Jurkat, Clone E6-1 (cell line): ENCODE measurements at regions not wholly inside any gene's neighbourhood (a gene's known extent, or its start where the extent isn't known, plus 50 kb on each side); places are given as distances from the start of the nearest gene placed in this dataset.

Experiments used
- DNase-seq: peaks from one replicate; pipeline ENCODE4 v3.0.0-alpha.2; 2011; ENCODE audit warnings: low read depth, low spot score
- H3K4me3 ChIP-seq: 2 replicates; pipeline ENCODE4 v1.5.1; 2011; ENCODE audit warnings: mild to moderate bottlenecking, low read length, control low read depth, moderate library complexity

DNA sequence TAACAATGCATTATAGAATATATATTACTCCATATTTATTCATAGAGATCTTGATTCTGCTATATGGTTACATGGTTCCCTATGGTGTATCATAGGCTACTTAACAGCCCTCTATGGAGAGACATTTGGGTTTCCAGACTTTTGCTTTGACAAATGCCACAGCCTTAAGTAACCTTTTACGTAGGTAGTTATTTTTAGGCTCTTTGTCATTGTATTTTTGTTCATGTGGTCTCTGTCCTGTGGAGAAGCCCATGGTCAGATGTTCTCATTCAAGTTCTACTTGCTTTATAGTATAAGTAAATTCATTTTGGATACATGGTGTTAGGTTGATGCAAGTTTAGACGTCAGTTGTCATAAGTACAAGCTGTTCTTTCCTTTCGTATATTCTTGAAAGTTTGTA is 275.2 kb upstream of the THSD7B start:
- DNase-seq, result no peak

DNA sequence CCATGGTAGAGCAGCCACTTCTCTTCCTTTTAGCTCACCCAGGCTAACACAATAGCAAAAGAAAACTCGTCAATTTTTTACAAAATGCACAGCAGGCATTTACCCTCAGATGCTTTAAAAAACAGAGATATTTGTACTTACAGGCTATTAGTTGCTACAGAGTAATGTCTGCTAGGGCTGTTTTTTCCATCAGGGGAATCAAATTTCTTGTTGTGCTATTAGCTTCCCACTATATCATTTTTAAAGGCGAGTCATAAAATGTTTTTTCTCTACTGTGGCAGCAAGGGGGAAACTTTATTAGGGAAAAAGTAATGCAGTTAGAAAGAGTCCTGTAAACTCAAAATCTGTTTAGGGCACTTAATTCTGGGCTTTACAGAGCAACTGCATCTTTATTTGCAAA is 277.9 kb upstream of the THSD7B start:
- H3K4me3 ChIP-seq, result no peak overlapping the region
- DNase-seq, result no peak

More for the DNA sequence above, 275.2 kb upstream of the THSD7B start:
- no peak overlapping the region for H3K4me3 ChIP-seq

DNA sequence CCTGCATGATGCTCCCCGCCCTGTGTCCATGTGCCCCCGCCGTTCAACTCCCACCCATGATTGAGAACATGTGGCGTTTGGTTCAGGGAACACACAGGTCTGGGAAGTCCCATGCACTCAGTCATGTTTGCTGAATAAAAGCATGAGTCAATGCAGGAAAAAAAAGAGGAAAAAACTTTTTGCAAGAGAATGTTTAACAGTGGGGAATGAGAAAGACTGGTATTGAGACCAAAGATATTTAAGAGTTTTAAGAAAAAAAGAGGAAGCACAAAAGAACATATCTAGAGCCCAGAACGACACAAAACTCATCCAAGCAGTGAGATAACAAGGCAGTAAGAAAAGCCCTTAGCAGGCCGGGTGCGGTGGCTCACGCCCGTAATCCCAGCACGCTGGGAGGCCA is 279.2 kb upstream of the THSD7B start:
- DNase-seq, result no peak
- H3K4me3 ChIP-seq, result no peak overlapping the region

DNA sequence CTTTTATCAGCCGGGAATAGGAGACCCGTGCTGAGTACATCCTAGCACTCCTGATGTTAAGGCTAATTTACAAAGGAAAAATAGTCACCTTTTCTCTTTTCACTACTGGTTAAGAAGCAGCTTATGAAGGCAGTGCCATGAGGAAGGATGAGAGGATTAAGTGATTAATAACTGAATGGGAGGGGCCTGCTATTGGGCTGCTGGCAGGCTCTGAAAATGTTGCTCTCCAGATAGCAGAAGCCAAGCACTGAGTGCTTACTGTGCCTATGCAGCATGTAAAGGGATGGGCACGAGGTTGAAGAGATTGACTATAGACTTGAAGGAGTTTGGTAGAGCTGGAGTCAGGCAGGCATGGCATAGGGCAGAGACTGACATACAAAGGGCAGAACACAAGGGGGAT is 282.4 kb upstream of the THSD7B start:
- no peak overlapping the region for H3K4me3 ChIP-seq
- DNase-seq, result no peak

DNA sequence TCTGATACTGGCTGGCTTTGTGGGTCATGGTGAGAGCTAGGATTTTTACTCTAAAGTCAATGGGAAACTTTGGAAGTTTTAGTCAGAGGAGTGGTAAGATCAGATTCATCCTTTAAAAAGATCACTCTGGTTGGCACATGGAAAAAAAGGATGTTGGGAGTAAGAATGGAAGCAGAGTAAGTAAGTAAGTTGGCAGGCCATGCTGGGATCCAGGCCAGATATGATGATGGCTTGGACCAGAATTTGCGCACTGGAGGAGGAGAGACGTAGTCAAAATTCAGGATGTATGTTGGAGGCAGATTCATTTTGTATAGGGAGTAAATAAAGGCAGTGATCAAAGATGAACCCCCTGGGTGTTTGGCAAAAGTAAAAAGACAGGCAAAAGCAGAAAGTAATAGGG is 283.3 kb upstream of the THSD7B start:
- no peak for DNase-seq
- no peak overlapping the region for H3K4me3 ChIP-seq

DNA sequence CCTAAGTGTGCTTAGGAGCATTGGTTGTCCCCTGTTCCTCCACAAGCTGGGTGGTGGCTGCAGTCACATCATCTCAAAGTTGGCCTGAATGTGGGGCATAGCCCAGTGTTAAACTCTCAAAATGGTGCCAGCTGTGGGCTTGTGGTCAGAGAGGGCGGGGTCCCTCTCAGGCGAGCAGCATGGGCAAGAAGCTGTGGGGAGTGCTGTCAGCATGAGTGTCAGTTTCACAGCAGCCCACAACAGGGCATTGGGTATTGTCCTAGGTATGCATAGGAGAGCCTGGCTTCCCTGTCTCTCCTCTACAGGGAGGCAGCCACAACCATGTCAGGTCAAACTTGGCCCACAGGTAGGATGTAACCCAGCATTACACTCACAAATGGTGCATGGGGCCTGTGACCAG is 285.6 kb upstream of the THSD7B start:
- no peak for DNase-seq
- H3K4me3 ChIP-seq, result no peak overlapping the region

DNA sequence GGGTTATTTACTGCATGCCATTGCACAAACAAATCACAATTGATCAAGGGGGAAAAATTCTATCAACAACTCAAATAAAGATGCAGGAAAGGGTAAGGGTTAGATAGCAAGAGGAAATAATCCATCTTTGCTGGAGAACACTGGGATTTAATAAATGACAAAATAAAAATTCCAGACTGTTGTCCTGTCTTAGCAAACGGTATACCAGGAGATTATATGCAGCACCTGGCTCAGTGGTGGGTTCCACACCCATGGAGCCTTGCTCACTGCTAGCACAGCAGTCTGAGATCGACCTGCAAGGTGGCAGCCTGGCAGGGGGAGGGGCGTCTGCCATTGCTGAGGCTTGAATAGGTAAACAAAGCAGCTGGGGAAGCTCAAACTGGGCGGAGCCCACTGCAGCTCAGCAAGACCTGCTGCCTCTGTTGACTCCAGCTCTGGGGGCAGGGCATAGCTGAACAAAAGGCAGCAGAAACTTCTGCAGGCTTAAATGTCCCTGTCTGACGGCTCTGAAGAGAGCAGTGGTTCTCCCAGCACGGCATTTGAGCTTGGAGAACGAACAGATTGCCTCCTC is 296.5 kb upstream of the THSD7B start:
- H3K4me3 ChIP-seq, result no peak overlapping the region
- no peak for DNase-seq

DNA sequence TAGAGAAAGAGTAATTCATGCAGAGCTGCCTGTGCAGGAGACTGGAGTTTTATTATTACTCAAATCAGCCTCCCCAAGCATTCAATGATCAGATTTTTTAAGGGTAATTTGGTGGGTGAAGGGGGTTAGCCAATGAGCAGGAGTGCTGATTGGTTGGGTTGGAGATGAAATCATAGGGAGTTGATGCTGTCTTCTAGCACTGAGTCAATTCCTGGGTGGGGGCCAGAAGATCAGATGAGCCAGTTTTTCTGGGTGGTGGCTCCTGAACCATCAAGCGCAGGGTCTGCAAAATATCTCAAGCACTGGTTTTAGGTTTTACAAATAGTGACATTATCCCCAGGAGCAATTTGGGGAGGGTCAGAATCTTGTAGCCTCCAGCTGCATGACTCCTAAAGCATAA is 312.8 kb upstream of the THSD7B start:
- no peak for DNase-seq
- no peak overlapping the region for H3K4me3 ChIP-seq

DNA sequence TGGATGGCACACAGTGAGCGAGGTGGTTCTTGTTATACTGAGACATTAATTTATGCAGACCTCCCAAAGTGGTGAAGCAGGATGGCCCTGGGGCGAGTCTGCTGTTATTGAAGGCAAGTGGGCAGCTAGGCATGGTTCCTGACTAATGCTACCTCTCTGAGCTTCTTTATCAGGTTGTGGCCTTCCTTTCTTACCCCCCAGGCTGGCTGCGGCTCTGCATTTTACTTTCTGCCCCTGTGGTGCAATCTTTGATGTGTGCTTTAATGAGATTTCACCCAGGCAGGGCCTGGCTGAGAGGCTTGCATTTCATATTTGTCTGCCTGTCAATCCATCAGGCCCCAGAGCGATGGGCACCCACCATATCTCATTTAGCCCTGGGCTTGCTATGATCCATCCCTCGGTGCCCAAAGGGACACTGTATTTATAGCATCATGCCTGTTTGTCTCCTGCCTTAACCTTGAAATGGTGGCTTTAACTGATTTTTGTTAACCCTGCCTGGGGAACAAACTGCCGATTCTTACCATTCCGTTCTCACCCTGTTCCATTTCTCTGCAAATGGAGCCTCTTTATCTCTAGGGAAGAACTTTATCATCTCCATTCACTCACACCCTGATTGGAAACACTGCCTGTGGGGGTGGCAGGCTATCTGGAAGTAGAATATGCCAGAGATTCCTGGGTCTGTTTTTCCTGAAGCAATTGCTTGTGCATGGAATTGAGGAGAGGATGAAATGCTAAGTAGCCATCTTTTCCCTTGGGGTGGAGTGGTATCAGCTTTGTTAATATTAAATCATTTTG is 316.2 kb upstream of the THSD7B start:
- no peak for DNase-seq
- no peak overlapping the region for H3K4me3 ChIP-seq

DNA sequence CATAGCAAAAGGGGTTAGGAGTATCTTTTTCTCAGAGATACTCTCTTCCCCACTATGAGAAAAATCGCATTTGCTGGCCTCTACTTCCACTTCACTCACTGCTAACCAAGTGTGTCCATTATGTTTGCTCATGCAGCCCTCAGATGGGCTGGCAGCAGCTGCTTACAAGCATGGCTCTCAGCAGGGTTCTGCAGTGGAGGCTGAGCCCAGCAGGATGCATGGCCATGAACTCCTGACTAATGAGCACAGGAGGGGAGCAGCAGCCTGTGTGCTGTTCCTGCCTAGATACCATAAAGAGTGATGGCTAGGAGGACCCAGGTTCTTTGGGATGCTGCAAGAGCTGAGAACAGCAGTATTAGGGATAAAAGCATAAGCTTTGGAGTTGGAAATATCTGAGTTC is 316.9 kb upstream of the THSD7B start:
- no peak for DNase-seq
- H3K4me3 ChIP-seq, result no peak overlapping the region

DNA sequence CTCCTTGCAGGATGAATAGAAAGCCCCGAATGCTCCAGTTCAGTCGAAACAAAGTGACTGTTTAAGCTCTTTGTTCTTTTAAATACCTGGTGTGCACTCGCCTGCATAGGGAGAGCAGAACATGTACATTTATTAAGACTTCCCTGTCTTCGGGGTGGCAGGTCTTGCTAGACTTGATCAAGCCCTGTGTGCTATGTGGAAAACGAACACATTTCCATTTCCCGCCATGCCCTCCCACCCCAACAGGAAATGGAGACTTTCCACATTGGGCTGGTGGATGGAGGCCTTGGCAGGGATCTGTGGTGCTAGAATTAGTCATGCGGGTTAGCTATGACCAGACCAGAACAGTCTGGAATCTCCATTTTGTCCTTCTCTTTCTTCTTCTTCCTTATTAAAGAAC is 321.0 kb upstream of the THSD7B start:
- DNase-seq, result no peak
- no peak overlapping the region for H3K4me3 ChIP-seq

DNA sequence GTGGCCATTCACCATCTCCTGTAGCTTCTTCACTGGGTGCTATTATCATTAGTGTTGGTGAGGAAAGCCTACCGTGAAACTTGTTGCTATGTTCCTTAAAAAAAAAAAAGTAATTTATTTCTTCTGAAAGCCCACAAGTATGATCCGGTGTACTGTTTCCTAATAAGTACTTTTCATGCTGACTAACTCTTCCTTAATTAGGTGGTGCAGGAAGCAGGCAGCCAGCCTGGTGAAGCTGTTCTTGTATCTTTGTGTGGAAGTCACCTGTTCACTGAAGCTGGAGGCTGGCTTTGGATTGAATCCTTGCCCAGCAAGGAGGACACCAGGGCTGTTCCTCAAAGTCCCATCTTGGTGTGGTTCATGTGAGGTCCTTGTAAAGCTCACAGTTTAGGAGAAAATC is 321.7 kb upstream of the THSD7B start:
- no peak overlapping the region for H3K4me3 ChIP-seq
- no peak for DNase-seq

DNA sequence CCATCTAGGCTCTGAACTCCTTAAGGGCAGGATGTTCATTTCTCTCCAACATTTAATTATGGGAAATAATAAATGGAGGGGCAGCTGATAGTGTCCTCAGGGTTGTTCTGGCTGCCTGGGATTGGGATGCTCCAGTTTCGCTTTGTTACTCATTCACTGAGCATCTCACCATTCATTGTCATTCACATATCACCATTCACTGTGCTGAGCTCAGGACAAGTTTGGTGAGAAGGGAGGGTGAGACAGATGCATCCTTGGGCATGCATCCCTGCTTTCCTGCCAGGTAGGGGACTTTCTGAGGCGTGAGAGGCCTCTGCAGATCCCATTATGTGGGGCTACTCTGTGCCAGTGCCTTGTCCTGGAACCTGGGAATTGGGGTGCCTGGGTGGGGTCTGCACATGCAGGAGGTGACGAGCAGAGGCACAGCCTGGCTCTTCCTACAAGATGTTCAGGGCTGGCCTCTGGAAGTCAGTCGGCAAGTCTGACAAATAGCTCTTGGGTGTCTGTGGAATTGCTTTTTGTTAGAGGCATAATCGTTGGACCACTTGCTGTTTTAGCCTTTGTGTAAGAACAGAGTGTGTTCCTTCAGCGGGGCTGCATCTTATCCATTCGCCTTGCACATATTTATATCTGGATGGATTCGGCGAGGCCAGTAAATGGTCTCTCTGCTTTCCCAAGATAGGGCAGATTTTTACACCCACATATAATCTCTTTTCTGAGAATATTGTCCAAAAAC is 323.2 kb upstream of the THSD7B start:
- no peak overlapping the region for H3K4me3 ChIP-seq
- no peak for DNase-seq

DNA sequence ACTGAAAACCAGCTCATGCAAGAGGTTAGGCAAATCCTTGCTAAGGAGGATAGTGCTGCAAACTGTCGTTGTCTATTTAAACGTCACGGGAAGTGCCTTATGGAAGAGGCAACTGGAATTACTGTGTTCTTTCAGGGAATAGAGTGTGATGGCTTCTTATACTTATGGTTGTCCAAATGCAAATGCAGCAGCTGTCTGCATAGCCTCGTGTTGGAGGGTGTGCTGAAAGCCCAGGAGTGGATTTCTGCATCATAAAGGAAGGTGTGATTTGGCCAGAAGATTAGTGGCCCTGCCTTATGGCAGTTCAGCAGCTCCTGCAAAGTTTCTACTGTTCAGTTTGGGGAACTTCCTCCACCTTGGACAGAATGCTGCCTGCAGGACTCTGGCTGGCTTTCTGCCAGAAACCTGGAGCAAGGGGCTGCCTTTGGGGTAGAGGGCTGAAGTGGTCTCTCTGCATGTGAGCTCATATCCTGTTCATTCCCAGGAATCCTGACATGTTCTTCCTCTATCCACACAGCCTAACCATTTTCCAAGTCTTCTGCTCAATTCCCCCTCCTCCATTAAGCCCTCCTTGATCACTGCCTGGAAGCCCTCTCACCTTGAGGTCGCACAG is 321.2 kb upstream of the CXCR4 start:
- H3K4me3 ChIP-seq, result no peak overlapping the region
- no peak for DNase-seq

DNA sequence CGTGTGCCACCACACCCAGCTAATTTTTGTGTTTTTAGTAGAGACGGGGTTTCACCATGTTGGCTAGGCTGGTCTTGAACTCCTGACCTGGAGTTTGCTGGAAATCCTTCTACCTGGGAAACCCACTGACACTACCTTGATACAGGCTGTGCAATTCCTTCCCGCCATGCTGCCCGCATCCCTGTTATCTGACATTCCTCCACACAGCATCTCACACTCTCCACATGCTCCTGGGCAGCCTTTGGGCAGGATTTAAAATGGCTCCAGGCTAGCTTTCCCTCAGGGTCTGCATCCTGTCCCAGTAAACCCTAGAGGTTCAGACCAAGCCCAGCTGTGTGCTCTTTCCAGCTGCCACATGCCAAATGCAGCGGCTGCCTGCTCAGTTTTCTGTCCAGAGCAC is 319.5 kb upstream of the CXCR4 start:
- DNase-seq, result no peak
- H3K4me3 ChIP-seq, result no peak overlapping the region

DNA sequence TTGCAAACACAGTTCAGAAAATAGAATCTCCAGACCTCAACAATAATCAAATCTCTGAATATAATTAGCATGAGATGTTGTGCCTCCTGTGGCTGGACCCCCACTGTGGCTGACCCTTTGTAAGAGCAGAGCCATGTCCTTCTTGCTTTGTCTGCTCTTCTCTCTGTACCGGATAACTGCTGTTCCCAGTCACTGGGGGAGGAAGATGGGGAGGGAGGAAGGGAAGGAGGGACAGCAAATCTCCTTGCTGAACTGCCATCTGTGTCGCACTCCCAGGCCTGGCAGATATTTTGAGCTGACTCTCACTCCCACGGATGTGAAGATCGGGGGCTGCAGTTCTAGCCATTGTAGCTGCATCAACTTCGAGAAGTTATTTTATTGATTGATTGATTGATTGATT is 319.0 kb upstream of the CXCR4 start:
- H3K4me3 ChIP-seq, result no peak overlapping the region
- no peak for DNase-seq

DNA sequence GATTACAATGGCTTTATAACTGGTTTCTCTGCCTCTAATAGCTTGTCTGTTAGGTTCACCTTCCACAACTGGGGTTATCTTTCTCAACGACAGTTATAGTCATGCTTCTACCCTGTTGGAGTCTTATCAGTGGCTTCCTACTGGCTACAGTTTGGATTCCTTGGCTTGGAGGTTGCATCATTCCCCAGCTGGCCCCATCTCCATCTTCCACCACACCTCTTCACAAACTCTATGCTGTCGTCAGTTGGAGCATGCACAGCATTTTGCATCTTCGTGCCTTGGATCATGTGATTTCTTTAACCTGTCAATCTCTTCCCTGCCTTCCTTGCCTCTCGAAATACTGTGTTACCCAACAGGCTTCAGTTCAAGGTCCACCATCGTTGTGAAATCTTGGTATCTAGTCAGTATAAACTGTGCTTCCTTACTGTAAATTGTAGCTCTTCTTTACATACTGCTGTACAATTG is 316.3 kb upstream of the CXCR4 start:
- DNase-seq, result no peak
- H3K4me3 ChIP-seq, result no peak overlapping the region

DNA sequence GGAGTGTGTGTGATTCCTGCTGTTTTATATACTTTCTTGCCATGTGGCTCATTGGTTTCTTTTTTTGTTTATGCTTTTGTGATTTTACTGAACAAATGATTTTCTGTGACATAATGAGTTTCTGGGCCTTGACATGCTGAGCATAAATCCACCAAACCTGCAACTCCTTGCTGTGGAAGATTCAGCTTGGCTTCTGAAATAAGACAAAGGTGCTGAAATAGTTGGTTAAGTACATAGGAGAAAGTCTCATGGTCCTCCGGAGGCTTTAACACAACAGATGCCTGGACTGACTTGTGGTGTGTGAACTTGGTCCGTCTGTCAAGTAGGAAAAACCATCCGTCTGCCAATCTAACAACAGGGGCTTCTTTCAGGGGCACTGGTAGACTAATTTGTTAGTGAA is 315.3 kb upstream of the CXCR4 start:
- no peak for DNase-seq

DNA sequence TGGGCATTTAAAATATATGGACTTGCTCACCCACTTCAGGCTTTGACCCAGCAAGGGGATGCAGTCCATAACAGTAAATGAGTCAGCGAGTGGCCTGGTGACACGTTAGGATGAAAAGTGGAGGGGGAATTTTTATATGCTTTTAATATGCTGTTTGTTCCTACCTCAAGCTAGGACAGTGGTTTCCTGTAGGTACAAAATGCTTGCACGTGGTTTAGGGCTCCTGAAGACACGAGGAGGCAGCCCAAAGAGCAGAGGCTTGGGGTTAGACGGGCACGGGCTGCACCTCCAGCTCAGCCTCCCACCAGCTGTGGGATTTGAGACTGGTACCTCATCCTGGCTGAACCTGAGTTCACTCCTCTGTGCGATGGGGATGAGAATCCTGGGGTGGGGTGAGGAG is 306.2 kb upstream of the CXCR4 start:
- no peak for DNase-seq
- H3K4me3 ChIP-seq, result peak overlapping the region; percentile 50

More for the DNA sequence above, 315.3 kb upstream of the CXCR4 start:
- no peak overlapping the region for H3K4me3 ChIP-seq

DNA sequence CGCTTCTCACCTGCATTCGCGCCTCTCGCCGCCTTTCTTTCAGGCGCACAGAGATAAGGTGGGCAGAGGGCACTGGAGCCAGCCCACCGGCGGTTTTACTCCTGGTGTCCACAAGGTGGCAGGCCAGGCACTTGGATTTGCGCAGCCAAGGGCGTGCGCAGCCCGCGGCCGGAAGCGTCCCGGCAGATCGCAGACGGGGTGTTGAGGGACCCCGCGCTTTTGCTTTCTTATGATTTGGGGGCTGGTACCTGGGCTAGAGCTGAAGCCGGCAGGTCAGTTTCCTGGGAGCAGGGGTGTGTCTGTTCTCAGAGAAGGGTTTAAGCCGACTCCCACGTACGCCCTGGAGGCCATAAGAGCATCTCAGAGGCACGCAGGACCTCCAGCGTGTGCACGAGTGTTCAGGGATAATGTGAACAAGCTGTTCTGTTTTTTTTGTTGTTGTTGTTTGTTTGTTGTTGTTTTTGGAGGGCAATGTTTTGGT is 305.6 kb upstream of the CXCR4 start:
- H3K4me3 ChIP-seq, result peak overlapping the region; percentile 50
- DNase-seq, result peak; percentile 76
